ENCODE measurements at regions not wholly inside any gene's neighbourhood (a gene's known extent, or its start where the extent isn't known, plus 50 kb on each side); places are given as distances from the start of the nearest gene placed in this dataset.

DNA sequence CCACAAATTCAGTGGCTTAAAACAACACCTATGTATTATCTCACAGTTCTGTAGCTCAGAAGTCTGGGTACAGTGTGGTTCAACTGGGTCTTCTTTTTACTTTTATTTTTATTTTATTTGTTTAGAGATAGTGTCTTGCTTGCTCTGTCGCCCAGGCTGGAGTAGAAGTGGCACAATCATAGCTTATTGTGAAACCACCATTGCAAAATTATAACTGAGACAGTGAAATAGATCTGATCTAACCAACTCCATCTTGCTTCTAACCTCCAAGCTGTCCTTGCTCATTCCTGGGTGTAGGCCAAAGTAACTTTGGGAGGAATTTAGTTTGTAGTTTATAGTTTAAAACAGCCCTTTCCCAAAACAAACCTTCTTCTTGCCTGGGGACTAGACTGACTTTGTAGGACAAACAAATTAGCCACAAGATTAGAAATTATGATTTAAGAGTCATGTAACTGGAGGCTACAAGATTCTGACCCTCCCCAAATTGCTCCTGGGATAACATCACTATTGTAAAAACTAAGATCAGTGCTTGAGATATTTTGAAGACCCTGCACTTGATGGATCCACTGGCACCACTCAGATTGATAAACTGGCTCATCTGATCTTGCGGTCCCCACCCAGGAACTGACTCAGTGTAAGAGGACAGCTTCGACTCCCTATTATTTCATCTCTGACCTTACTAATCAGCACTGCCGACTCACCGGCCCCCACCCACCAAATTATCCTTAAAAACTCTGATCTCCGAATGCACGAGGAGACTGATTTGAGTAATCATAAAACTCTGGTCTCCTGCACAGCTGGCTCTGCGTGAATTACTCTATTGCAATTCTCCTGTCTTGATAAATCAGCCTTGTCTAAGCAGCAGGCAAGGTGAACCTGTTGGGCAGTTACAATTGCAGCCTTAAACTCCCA, 193.4 kb upstream of the CDYL start:
- no peaks in the 10 kb centered on the region for H3K36me3 ChIP-seq
- no peaks in the 10 kb centered on the region for H3K4me1 ChIP-seq
- no peak for DNase-seq (ENCODE audit: low spot score in 2 of 2)
- no peak overlapping the region for H3K4me3 ChIP-seq
- peak overlapping the region in 1 of 2 donors; percentile 61 for H3K27ac ChIP-seq
- no peaks in the 10 kb centered on the region for H3K27me3 ChIP-seq
- peaks cover 0 to 6% of the 10 kb centered on the region in 2 donors for H3K9me3 ChIP-seq
- TF ChIP-seq POLR2A (IDR thresholded peaks at IDR 0.05) (no peak), POLR2AphosphoS5 (IDR thresholded peaks at IDR 0.05) (no peak)
- TF ChIP-seq, protein P1, sequence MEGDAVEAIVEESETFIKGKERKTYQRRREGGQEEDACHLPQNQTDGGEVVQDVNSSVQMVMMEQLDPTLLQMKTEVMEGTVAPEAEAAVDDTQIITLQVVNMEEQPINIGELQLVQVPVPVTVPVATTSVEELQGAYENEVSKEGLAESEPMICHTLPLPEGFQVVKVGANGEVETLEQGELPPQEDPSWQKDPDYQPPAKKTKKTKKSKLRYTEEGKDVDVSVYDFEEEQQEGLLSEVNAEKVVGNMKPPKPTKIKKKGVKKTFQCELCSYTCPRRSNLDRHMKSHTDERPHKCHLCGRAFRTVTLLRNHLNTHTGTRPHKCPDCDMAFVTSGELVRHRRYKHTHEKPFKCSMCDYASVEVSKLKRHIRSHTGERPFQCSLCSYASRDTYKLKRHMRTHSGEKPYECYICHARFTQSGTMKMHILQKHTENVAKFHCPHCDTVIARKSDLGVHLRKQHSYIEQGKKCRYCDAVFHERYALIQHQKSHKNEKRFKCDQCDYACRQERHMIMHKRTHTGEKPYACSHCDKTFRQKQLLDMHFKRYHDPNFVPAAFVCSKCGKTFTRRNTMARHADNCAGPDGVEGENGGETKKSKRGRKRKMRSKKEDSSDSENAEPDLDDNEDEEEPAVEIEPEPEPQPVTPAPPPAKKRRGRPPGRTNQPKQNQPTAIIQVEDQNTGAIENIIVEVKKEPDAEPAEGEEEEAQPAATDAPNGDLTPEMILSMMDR (IDR thresholded peaks at IDR 0.05) = no peak
- intact Hi-C loops (cut with DNase I; ENCODE audit: low total_unique reads) = no loop called here

DNA sequence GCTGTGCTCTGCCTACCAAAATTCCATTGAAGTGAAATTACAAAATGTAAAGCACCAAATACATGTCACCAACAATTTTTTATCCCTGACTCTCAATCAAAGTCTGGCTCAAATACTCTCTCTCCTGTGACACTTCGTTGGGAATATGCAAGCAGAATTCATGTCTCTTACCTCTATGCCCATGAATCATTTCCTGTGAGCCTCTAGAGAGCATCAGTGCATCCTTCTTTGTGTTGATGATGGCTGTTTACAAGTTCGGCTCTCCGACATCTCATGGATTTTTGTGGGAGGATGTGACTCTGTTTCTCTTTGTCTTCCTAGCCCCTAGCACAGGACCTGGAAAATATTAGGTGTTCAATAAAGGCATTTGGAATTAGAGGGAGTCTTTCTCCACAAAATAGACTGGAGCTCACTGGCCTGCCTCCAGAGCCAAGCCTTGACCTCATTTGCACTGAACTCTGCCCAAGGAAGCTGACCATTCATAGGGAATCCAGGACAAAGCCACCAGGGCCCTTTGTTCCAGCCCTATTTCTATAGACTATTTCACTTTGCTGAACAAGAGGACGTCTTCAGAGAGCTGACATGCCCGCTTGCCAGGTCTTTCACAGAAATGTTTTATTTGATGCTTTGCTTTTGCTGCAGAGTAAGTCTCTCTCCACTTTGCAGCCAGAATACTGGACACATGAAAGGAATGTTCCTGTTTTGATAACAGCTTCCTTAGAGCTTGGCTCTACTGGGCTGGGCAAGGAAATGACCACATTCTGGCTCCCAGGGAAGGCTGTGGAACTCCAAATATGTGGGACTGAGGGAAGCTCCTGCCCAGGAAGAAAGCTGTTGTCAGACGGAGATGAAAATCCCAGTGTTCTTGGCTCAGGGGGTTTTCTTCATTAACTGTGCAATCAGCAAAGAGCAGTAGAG, 194.5 kb upstream of the CDYL start:
- Histone ChIP-seq H3K4me3 (no peak overlapping the region), H3K9me3 (peaks cover 0 to 6% of the 10 kb centered on the region in 2 donors), H3K4me1 (no peaks in the 10 kb centered on the region), H3K36me3 (no peaks in the 10 kb centered on the region), H3K27ac (peak overlapping the region in 1 of 2 donors; percentile 38), H3K27me3 (no peaks in the 10 kb centered on the region)
- intact Hi-C loops (cut with DNase I; ENCODE audit: low total_unique reads) = no loop called here
- DNase-seq (ENCODE audit: low spot score in 2 of 2) = no peak
- TF ChIP-seq, protein P1 (IDR thresholded peaks at IDR 0.05) = no peak
- TF ChIP-seq POLR2AphosphoS5 (IDR thresholded peaks at IDR 0.05) (no peak), POLR2A (IDR thresholded peaks at IDR 0.05) (no peak)

DNA sequence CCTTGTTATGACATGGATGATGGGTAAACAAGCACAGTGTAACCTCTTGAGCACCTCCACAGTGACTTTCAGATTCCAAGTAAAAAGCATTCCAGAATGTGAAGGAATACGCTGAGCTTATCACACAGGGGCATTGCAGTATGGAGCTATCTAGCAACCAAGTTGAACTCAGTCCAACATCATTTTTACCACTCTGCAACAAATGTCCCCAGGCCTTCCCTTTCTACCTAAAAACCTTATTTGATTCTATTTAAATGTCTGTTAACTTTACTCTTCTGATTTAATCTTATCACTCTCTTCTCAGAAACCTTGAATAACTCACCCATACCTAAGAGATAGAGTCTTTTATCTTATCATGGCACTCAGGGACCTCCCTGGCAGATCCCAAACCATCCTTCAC, 195.8 kb upstream of the CDYL start:
- Histone ChIP-seq H3K4me1 (no peaks in the 10 kb centered on the region), H3K9me3 (peaks cover 0 to 6% of the 10 kb centered on the region in 2 donors), H3K36me3 (no peaks in the 10 kb centered on the region), H3K27me3 (no peaks in the 10 kb centered on the region), H3K27ac (no peak overlapping the region), H3K4me3 (no peak overlapping the region)
- intact Hi-C loops (cut with DNase I; ENCODE audit: low total_unique reads) = no loop called here
- TF ChIP-seq POLR2AphosphoS5 (IDR thresholded peaks at IDR 0.05) (no peak), POLR2A (IDR thresholded peaks at IDR 0.05) (no peak)
- TF ChIP-seq, protein P1 (IDR thresholded peaks at IDR 0.05) = no peak
- DNase-seq (ENCODE audit: low spot score in 2 of 2) = no peak

DNA sequence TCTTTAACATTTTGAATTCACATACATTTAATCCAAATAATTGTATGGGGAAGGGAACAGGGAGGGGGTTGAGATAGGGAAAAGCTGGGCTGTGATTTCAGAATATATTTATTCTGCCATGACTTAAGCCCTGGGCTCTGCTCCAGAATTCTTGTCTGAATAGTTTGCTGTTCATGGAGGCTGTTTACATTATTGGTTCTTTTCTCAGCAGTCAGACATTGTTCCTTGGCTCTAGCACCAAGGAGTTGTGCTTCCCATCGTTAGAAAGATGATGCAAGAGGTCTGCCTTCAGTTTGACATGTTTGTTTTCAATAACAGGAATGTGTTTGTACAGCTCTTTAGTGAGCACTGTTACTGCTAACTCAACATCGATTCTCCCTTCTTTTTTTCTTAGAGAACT, 198.8 kb upstream of the CDYL start:
- TF ChIP-seq POLR2A (IDR thresholded peaks at IDR 0.05) (no peak), POLR2AphosphoS5 (IDR thresholded peaks at IDR 0.05) (no peak)
- TF ChIP-seq, protein P1 (IDR thresholded peaks at IDR 0.05) = no peak
- Histone ChIP-seq H3K27ac (peak overlapping the region in 1 of 2 donors; percentile 48), H3K36me3 (no peaks in the 10 kb centered on the region), H3K4me3 (no peak overlapping the region), H3K4me1 (no peaks in the 10 kb centered on the region), H3K9me3 (peaks cover 0 to 6% of the 10 kb centered on the region in 2 donors), H3K27me3 (no peaks in the 10 kb centered on the region)
- DNase-seq (ENCODE audit: low spot score in 2 of 2) = no peak
- intact Hi-C loops (cut with DNase I; ENCODE audit: low total_unique reads) = no loop called here

All from breast epithelium (tissue), 4 donors.